ENCODE measurements at regions not wholly inside any gene's neighbourhood (a gene's known extent, or its start where the extent isn't known, plus 50 kb on each side); places are given as distances from the start of the nearest gene placed in this dataset.

GRCh38 chr19:5225486-5226345 is 114.9 kb downstream of the PTPRS start:
- peak; percentile 28 to 31 for TF ChIP-seq CTCF (IDR thresholded peaks at IDR 0.05)
- intact Hi-C loops (cut with DNase I; ENCODE audit: low total_unique reads): no loop called here
- DNase-seq: no peak
- Histone ChIP-seq H3K4me1 (no peaks in the 10 kb centered on the region), H3K27me3 (no peaks in the 10 kb centered on the region), H3K9me3 (no peaks in the 10 kb centered on the region), H3K27ac (no peak overlapping the region), H3K4me3 (no peak overlapping the region), H3K36me3 (peaks cover 23 to 72% (median 36%) of the 10 kb centered on the region in 3 donors)

GRCh38 chr19:5224480-5224879 is 116.1 kb downstream of the PTPRS start:
- intact Hi-C loops (cut with DNase I; ENCODE audit: low total_unique reads): no loop called here
- Histone ChIP-seq H3K36me3 (peaks cover 32 to 79% (median 39%) of the 10 kb centered on the region in 3 donors), H3K4me3 (no peak overlapping the region), H3K4me1 (no peaks in the 10 kb centered on the region), H3K27me3 (no peaks in the 10 kb centered on the region), H3K27ac (no peak overlapping the region), H3K9me3 (no peaks in the 10 kb centered on the region)
- TF ChIP-seq CTCF (IDR thresholded peaks at IDR 0.05): no peak
- no peak for DNase-seq

GRCh38 chr19:5222821-5223321 is 117.7 kb downstream of the PTPRS start:
- TF ChIP-seq CTCF (IDR thresholded peaks at IDR 0.05): no peak
- peaks cover 48 to 83% (median 55%) of the 10 kb centered on the region in 3 donors for H3K36me3 ChIP-seq

GRCh38 chr19:5222178-5222577 is 118.4 kb downstream of the PTPRS start:
- Histone ChIP-seq H3K4me3 (no peak overlapping the region), H3K4me1 (no peaks in the 10 kb centered on the region), H3K9me3 (no peaks in the 10 kb centered on the region), H3K27me3 (no peaks in the 10 kb centered on the region), H3K27ac (no peak overlapping the region), H3K36me3 (peaks cover 53 to 84% (median 62%) of the 10 kb centered on the region in 3 donors)
- DNase-seq: no peak
- intact Hi-C loops (cut with DNase I; ENCODE audit: low total_unique reads): no loop called here
- TF ChIP-seq CTCF (IDR thresholded peaks at IDR 0.05): no peak

More at GRCh38 chr19:5222821-5223321, 117.7 kb downstream of the PTPRS start:
- Histone ChIP-seq H3K27me3 (no peaks in the 10 kb centered on the region), H3K4me3 (no peak overlapping the region), H3K27ac (no peak overlapping the region), H3K4me1 (no peaks in the 10 kb centered on the region), H3K9me3 (no peaks in the 10 kb centered on the region)
- DNase-seq: no peak
- intact Hi-C loops (cut with DNase I; ENCODE audit: low total_unique reads): no loop called here

GRCh38 chr19:5220866-5221265 is 119.7 kb downstream of the PTPRS start:
- Histone ChIP-seq H3K9me3 (no peaks in the 10 kb centered on the region), H3K27ac (no peak overlapping the region), H3K36me3 (peaks cover 67 to 96% (median 75%) of the 10 kb centered on the region in 3 donors), H3K4me3 (no peak overlapping the region), H3K4me1 (no peaks in the 10 kb centered on the region), H3K27me3 (no peaks in the 10 kb centered on the region)
- intact Hi-C loops (cut with DNase I; ENCODE audit: low total_unique reads): no loop called here
- TF ChIP-seq CTCF (IDR thresholded peaks at IDR 0.05): no peak
- DNase-seq: no peak
